Activated CD8-positive, alpha-beta T cell treated with anti-CD3 and anti-CD28 coated beads, Interleukin-2, amount 10 ng/mL, durations not matched to agents 7 days and 5 days (primary cell): ENCODE measurements at regions not wholly inside any gene's neighbourhood (a gene's known extent, or its start where the extent isn't known, plus 50 kb on each side); places are given as distances from the start of the nearest gene placed in this dataset.

ENCODE experiments used
- ATAC-seq: fragments of 150-1000 bp; cut with Tn5 transposase; one replicate; pipeline ENCODE4 v1.10.0; 2021; ENCODE audit warnings: moderate library complexity
- CTCF ChIA-PET: fragments of 350-600 bp; sonication (Branson Sonifier 250); formaldehyde crosslinking; loops from one replicate; lab custom pipeline; 2021; ENCODE audit warnings: antibody characterized with exemption; lab: Charles Lee
- POLR2A ChIA-PET: fragments of 350-600 bp; sonication (Branson Sonifier 250); formaldehyde crosslinking; loops from one replicate; lab custom pipeline; 2021; ENCODE audit warnings: antibody characterized with exemption; lab: Charles Lee
- DNase-seq: peaks from one replicate; pipeline ENCODE4 v3.0.0-alpha.2; 2020
- H3K27ac Mint-ChIP-seq: one replicate; pipeline ENCODE4 v1.8.0; 2021; ENCODE audit warnings: mild to moderate bottlenecking, mixed read lengths
- H3K27me3 Mint-ChIP-seq: one replicate; pipeline ENCODE4 v1.8.0; 2021; ENCODE audit warnings: low read depth, mixed read lengths
- H3K36me3 Mint-ChIP-seq: one replicate; pipeline ENCODE4 v1.8.0; 2021; ENCODE audit warnings: low read depth, mixed read lengths
- H3K4me1 Mint-ChIP-seq: one replicate; pipeline ENCODE4 v1.8.0; 2021; ENCODE audit warnings: low read depth, mixed read lengths
- H3K4me3 Mint-ChIP-seq: one replicate; pipeline ENCODE4 v1.8.0; 2021; ENCODE audit warnings: mild to moderate bottlenecking, mixed read lengths
- H3K9me3 Mint-ChIP-seq: one replicate; pipeline ENCODE4 v1.8.0; 2022; ENCODE audit warnings: mixed read lengths; ENCODE audit not compliant: insufficient read depth

- DNase-seq (peak; percentile 61), ATAC-seq (peak; percentile 74)
- no peaks in the 10 kb centered on the region for H3K9me3 Mint-ChIP-seq
- H3K27me3 Mint-ChIP-seq, result peaks cover 22% of the 10 kb centered on the region
- CTCF ChIA-PET, result interaction anchor here (0.5 to 1.6 kb wide), 25 partner anchors 8 to 621 kb away, joined by 3 to 11 read pairs (median 3); no protein-coding TSS in a partner anchor
- H3K4me3 Mint-ChIP-seq, result no peak overlapping the region
- H3K4me1 Mint-ChIP-seq, result peaks cover 2% of the 10 kb centered on the region
- H3K36me3 Mint-ChIP-seq, result no peaks in the 10 kb centered on the region
- no peak overlapping the region for H3K27ac Mint-ChIP-seq
- POLR2A ChIA-PET, result interaction anchor here (0.7 to 0.9 kb wide), 2 partner anchors 9 to 500 kb away, joined by 3 read pairs; no protein-coding TSS in a partner anchor
Observed at GRCh38 chr4:153142700-153143438, 61.4 kb upstream of the TRIM2 start.

DNA sequence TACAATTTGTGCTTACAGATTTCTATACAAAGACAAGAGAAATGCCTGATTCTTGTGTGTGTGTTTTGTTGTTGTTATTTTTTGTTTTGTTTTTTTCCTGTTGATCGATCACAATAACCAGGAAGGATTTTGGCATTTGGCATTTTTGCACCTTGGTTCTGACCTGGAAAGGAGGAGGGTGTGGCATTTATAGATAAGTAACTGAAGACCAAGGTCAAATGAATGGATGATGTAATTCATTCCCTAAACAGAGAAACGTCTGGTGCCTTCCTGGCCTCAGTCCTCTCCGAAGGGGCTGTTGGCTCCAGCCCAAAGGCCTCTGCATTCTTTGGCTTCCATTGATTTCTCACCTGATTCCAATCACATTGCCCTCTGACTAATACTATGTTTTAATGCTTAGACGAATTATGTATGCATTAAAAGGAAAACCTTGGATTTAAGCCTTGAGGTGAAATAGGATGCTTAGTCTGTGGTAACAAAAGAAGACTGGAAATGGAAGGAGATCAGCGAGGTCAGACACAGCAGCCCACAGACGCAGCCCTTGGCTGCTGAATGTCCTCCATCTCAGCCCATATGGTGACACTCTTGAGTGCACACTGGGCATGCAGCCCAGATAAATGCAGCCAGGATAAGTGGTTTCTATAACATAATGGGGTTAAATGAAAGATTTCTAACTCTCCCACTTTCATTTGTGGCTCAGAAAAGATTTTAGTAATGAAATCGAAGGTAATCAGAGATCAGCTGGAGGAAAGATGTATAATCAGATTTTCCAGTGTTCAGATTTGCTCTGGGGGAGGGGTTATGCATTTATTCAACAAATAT is 60.5 kb upstream of the TRIM2 start:
- ATAC-seq (no peak), DNase-seq (no peak)
- ChIA-PET CTCF (interaction anchor here (0.6 to 1.6 kb wide), 19 partner anchors 9 to 620 kb away, joined by 3 to 11 read pairs (median 4); no protein-coding TSS in a partner anchor), POLR2A (interaction anchor here (0.9 kb wide), 1 partner anchor 499 kb away, joined by 3 read pairs; no protein-coding TSS in a partner anchor)
- Mint-ChIP-seq H3K4me1 (no peaks in the 10 kb centered on the region), H3K9me3 (no peaks in the 10 kb centered on the region), H3K36me3 (no peaks in the 10 kb centered on the region), H3K27me3 (peaks cover 26% of the 10 kb centered on the region), H3K27ac (no peak overlapping the region), H3K4me3 (no peak overlapping the region)

GRCh38 chr4:153146031-153146430 is 58.2 kb upstream of the TRIM2 start:
- Mint-ChIP-seq H3K4me3 (no peak overlapping the region), H3K9me3 (no peaks in the 10 kb centered on the region), H3K27me3 (peaks cover 33% of the 10 kb centered on the region), H3K36me3 (no peaks in the 10 kb centered on the region), H3K4me1 (no peaks in the 10 kb centered on the region), H3K27ac (no peak overlapping the region)
- CTCF ChIA-PET, result interaction anchor here (1.0 to 1.4 kb wide), 2 partner anchors 10 to 16 kb away, joined by 3 read pairs; no protein-coding TSS in a partner anchor
- no peak for DNase-seq
- ATAC-seq, result no peak
- POLR2A ChIA-PET, result no interaction called here

- Mint-ChIP-seq H3K4me3 (no peak overlapping the region), H3K27ac (no peak overlapping the region), H3K36me3 (no peaks in the 10 kb centered on the region), H3K27me3 (peaks cover 41% of the 10 kb centered on the region), H3K4me1 (peaks cover 3% of the 10 kb centered on the region), H3K9me3 (no peaks in the 10 kb centered on the region)
- DNase-seq (no peak), ATAC-seq (no peak)
- CTCF ChIA-PET, result interaction anchor here (1.0 to 1.2 kb wide), 3 partner anchors 11 to 61 kb away, joined by 3 to 4 read pairs (median 3); no protein-coding TSS in a partner anchor
- POLR2A ChIA-PET, result no interaction called here
Observed at GRCh38 chr4:153146961-153147360, 57.3 kb upstream of the TRIM2 start.

- H3K27me3 Mint-ChIP-seq, result peaks cover 44% of the 10 kb centered on the region
- H3K9me3 Mint-ChIP-seq, result no peaks in the 10 kb centered on the region
- ChIA-PET POLR2A (no interaction called here), CTCF (no interaction called here)
- no peak overlapping the region for H3K27ac Mint-ChIP-seq
- no peak overlapping the region for H3K4me3 Mint-ChIP-seq
- H3K36me3 Mint-ChIP-seq, result no peaks in the 10 kb centered on the region
- DNase-seq, result no peak
- H3K4me1 Mint-ChIP-seq, result peaks cover 16% of the 10 kb centered on the region
- no peak for ATAC-seq
Observed at GRCh38 chr4:153148791-153149190, 55.5 kb upstream of the TRIM2 start.

DNA sequence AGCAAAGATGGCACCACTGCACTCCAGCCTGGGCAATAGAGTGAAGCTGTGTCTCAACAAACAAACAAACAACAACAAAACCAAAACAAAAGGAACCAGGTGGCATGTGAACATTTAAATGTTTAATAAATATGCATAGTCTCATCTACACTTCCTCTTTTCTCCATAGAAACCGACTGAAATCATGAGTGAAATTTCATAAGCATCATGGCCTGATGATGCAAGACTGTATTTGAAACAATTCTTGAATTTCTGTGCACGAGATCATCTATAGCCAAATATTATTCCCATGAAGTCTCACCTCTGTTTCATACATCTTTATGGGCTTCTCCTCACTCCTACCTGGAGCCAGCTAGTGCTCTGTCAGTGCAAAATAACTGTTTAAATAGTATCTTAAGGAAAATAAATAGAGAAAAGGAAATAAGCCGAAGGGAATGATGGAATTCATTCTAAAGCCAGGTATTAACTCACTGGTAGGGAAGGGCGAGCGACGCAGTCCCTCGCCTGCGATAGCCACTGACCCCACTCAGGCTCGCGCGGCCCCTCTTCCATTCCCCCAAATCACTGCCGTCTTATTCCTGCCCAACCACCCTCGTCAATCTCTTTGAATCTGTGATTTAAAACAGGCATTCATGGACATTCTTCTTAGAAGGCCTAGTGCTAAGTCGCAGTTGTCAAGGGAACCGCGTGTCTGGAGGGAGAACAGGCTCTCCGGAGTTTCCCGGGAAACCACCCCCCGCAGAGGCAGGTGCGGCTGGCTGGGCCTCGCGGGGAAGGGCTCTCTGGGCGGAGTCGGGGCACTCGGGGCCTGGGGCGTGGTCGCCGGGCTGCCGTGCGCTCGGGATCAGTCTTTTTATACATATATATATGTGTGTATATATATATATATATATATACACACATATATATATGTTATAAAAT is 52.4 kb upstream of the TRIM2 start:
- ATAC-seq, result no peak
- H3K27me3 Mint-ChIP-seq, result peaks cover 57% of the 10 kb centered on the region
- no peak overlapping the region for H3K4me3 Mint-ChIP-seq
- POLR2A ChIA-PET, result no interaction called here
- no peak overlapping the region for H3K27ac Mint-ChIP-seq
- no peak for DNase-seq
- no peaks in the 10 kb centered on the region for H3K36me3 Mint-ChIP-seq
- H3K4me1 Mint-ChIP-seq, result peaks cover 30% of the 10 kb centered on the region
- CTCF ChIA-PET, result interaction anchor here (0.8 kb wide), 1 partner anchor 9 kb away, joined by 3 read pairs; no protein-coding TSS in a partner anchor
- H3K9me3 Mint-ChIP-seq, result no peaks in the 10 kb centered on the region

DNA sequence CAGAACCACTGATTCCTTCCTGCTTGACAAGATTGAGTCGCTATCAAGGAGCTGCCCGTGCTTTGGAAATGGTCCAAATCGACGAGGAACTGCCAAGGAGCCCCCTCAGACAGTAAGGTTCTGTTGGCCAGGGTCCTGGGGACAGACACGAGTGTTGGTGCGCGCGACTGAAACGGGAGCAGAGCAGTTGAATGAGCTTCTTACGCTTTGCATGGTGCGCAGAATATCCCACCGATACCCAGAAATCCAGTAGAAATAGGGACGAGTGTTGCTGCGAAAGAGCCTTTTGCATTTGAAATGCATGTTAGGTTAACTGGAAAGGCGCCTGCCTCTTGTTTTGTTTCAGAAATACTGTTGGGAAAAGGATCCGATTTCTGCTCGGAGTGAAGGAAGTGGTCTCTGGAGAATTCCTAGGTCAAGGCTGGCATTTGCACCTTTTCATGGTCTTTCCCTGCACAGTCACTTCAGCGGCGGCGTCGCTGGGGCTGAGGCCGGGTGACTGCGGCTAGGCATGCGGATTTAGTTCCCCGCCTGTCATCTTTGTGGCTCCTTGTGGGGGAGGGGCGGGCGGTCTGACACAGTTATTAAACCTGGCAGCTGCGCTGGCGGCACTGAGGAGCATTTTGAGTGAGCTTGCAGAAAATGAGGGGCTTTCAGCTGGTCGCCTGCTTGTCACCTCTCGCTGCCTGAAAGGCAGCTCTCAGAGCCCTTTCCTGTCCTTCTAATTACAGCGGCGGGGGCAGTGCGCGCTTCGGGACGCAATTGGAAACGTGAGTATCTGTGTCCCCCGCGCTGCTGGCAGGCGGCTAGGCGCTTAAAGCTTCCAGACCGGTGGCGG is 51.5 kb upstream of the TRIM2 start:
- H3K36me3 Mint-ChIP-seq, result no peaks in the 10 kb centered on the region
- DNase-seq, result peak; percentile 66
- no peak for ATAC-seq
- peaks cover 54% of the 10 kb centered on the region for H3K27me3 Mint-ChIP-seq
- H3K9me3 Mint-ChIP-seq, result no peaks in the 10 kb centered on the region
- peaks cover 30% of the 10 kb centered on the region for H3K4me1 Mint-ChIP-seq
- peak overlapping the region; percentile 80 for H3K4me3 Mint-ChIP-seq
- ChIA-PET CTCF (interaction anchor here (1.0 to 1.1 kb wide), 2 partner anchors 10 to 69 kb away, joined by 4 read pairs; no protein-coding TSS in a partner anchor), POLR2A (no interaction called here)
- H3K27ac Mint-ChIP-seq, result peak overlapping the region; percentile 46

- H3K36me3 Mint-ChIP-seq, result no peaks in the 10 kb centered on the region
- peak overlapping the region; percentile 80 for H3K4me3 Mint-ChIP-seq
- DNase-seq (peak; percentile 76), ATAC-seq (peak; percentile 94)
- H3K4me1 Mint-ChIP-seq, result peaks cover 30% of the 10 kb centered on the region
- peak overlapping the region; percentile 46 for H3K27ac Mint-ChIP-seq
- CTCF ChIA-PET, result interaction anchor here (1.0 to 1.1 kb wide), 2 partner anchors 11 to 70 kb away, joined by 4 read pairs; no protein-coding TSS in a partner anchor
- peaks cover 56% of the 10 kb centered on the region for H3K27me3 Mint-ChIP-seq
- no peaks in the 10 kb centered on the region for H3K9me3 Mint-ChIP-seq
- POLR2A ChIA-PET, result no interaction called here
Observed at GRCh38 chr4:153153339-153153871, 50.8 kb upstream of the TRIM2 start.

- Mint-ChIP-seq H3K27me3 (peaks cover 51% of the 10 kb centered on the region), H3K4me1 (peaks cover 30% of the 10 kb centered on the region), H3K27ac (no peak overlapping the region), H3K36me3 (no peaks in the 10 kb centered on the region), H3K4me3 (peak overlapping the region; percentile 80), H3K9me3 (no peaks in the 10 kb centered on the region)
- ATAC-seq (no peak), DNase-seq (no peak)
- CTCF ChIA-PET, result no interaction called here
- POLR2A ChIA-PET, result no interaction called here
Observed at GRCh38 chr4:153154007-153154975, 50.0 kb upstream of the TRIM2 start.
